Uterus (tissue), 3 donors: ENCODE measurements at regions not wholly inside any gene's neighbourhood (a gene's known extent, or its start where the extent isn't known, plus 50 kb on each side); places are given as distances from the start of the nearest gene placed in this dataset.

Experiments
- DNase-seq, 2 donors: peaks; one replicate each; pipeline ENCODE4 v3.0.0-alpha.2; 2019 to 2020
- H3K27ac ChIP-seq, 2 donors: fragments of 200-600 bp; sonication (generic); 1 replicate in 1 of 2; 2 replicates in 1 of 2; pipeline ENCODE4 v1.5.1; 2016 to 2018
- H3K27me3 ChIP-seq, 2 donors: fragments of 200-600 bp; sonication (generic); one replicate each; pipeline ENCODE4 v1.5.1; 2018 to 2019; ENCODE audit warnings: control low read depth in 1 of 2
- H3K36me3 ChIP-seq, 2 donors: fragments of 200-600 bp; sonication (generic); one replicate each; pipeline ENCODE4 v1.5.1; 2019; ENCODE audit warnings: control low read depth in 1 of 2
- H3K4me1 ChIP-seq, 2 donors: fragments of 200-600 bp; sonication (generic); one replicate each; pipeline ENCODE4 v1.5.1; 2018 to 2019; ENCODE audit warnings: control low read depth in 1 of 2
- H3K4me3 ChIP-seq, 2 donors: fragments of 200-600 bp; sonication (generic); 1 replicate in 1 of 2; 2 replicates in 1 of 2; pipeline ENCODE4 v1.5.1; 2018 to 2019; ENCODE audit warnings: mild to moderate bottlenecking in 1 of 2
- H3K9me3 ChIP-seq, 2 donors: fragments of 200-600 bp; sonication (generic); one replicate each; pipeline ENCODE4 v1.5.1; 2019; ENCODE audit warnings: control low read depth in 1 of 2
- POLR2A ChIP-seq, 2 donors: fragments of 450-650 bp; IDR thresholded peaks; one replicate each; pipeline ENCODE4 v1.6.1; 2016; ENCODE audit warnings: antibody characterized with exemption in 2 of 2, mild to moderate bottlenecking in 1 of 2, moderate library complexity in 1 of 2
- intact Hi-C: fragments of 100-400 bp; cut with DNase I; formaldehyde crosslinking; loops from one replicate; pipeline ENCODE4 v1.15.1; 2023; ENCODE audit warnings: low total_unique reads
- TF ChIP-seq, protein P1 (sequence below), 4 experiments: fragments of 200-600 bp in 2 of 4; fragments of 450-650 bp in 2 of 4; sonication (generic) in 2 of 4; IDR thresholded peaks; one replicate each; pipeline ENCODE4 v1.5.1; 2016 to 2019; ENCODE audit warnings: antibody characterized with exemption in 4 of 4, mild to moderate bottlenecking in 2 of 4, moderate library complexity in 1 of 4
- donor health status: DM: yes; HTN: yes; CAD: no.

DNA sequence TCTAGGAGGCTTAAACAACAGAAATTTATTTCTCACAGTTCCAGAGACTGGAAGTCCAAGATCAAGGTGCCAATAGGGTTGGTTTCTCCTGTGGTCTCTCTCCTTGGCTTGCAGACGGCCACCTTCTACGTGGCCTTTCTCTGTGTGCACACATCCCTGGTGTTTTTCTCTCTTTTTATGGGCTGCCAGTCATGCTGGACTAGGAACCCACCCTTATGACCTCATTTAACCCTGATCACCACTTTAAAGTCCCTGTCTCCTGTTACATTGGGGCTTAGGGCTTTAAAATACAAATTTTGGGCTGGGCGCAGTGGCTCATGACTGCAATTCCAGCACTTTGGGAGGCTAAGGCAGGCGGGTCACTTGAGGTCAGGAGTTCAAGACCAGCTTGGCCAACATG lies 157.1 kb downstream of the TLE1 start:
- TF ChIP-seq POLR2A (IDR thresholded peaks at IDR 0.05) = no peak
- TF ChIP-seq, protein P1, sequence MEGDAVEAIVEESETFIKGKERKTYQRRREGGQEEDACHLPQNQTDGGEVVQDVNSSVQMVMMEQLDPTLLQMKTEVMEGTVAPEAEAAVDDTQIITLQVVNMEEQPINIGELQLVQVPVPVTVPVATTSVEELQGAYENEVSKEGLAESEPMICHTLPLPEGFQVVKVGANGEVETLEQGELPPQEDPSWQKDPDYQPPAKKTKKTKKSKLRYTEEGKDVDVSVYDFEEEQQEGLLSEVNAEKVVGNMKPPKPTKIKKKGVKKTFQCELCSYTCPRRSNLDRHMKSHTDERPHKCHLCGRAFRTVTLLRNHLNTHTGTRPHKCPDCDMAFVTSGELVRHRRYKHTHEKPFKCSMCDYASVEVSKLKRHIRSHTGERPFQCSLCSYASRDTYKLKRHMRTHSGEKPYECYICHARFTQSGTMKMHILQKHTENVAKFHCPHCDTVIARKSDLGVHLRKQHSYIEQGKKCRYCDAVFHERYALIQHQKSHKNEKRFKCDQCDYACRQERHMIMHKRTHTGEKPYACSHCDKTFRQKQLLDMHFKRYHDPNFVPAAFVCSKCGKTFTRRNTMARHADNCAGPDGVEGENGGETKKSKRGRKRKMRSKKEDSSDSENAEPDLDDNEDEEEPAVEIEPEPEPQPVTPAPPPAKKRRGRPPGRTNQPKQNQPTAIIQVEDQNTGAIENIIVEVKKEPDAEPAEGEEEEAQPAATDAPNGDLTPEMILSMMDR (IDR thresholded peaks at IDR 0.05) = no peak
- intact Hi-C loops = no loop called here
- no peaks in the 10 kb centered on the region for H3K4me1 ChIP-seq
- no peak overlapping the region for H3K27ac ChIP-seq
- no peak for DNase-seq
- no peaks in the 10 kb centered on the region for H3K36me3 ChIP-seq
- no peaks in the 10 kb centered on the region for H3K9me3 ChIP-seq
- no peaks in the 10 kb centered on the region for H3K27me3 ChIP-seq
- H3K4me3 ChIP-seq = no peak overlapping the region

DNA sequence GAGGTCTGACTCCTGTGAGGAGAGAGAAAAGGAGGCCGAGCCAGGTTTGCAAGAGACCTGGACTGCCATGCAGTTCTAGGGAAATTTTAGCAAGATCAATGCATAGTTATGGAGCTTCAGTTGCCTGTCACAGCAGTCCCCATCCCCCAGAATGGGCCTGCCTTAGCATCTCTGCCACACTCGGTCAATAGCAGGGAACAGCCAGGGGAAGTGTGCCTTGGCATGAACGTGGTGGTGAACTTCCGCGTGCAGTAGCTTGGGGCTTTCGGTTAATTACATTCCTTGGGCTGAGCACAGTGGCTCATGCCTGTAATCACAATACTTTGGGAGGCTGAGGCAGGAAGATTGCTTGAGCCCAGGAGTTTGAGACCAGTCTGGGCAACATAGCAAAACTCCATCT lies 157.8 kb downstream of the TLE1 start:
- TF ChIP-seq POLR2A (IDR thresholded peaks at IDR 0.05) = no peak
- TF ChIP-seq, protein P1 (IDR thresholded peaks at IDR 0.05) = no peak
- H3K36me3 ChIP-seq = no peaks in the 10 kb centered on the region
- H3K27me3 ChIP-seq = no peaks in the 10 kb centered on the region
- no peaks in the 10 kb centered on the region for H3K4me1 ChIP-seq
- H3K27ac ChIP-seq = no peak overlapping the region
- H3K9me3 ChIP-seq = no peaks in the 10 kb centered on the region
- no peak overlapping the region for H3K4me3 ChIP-seq
- intact Hi-C loops = no loop called here
- DNase-seq = no peak

DNA sequence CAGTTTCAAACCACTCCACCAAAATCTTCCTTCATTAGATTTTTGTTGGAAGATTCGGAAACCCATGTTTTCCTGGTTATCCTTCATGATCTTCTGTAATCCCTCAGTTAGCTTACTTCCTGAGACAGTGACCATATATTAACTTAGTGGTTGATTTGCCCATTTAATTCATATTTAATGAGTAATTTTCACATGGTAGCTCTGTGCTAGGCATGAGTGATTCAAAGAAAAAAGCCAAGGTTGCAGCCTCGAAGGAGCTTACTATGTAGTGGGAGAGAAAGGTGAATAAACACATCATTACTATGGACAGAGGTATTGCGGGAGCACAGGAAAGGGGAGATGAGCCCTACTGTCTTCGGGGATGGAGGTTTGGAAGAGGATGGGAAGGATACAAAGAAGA lies 158.5 kb downstream of the TLE1 start:
- Histone ChIP-seq H3K4me1 (no peaks in the 10 kb centered on the region), H3K27me3 (no peaks in the 10 kb centered on the region), H3K36me3 (no peaks in the 10 kb centered on the region), H3K9me3 (no peaks in the 10 kb centered on the region), H3K4me3 (no peak overlapping the region), H3K27ac (no peak overlapping the region)
- DNase-seq = no peak
- intact Hi-C loops = no loop called here
- TF ChIP-seq, protein P1 (IDR thresholded peaks at IDR 0.05) = no peak
- no peak for TF ChIP-seq POLR2A (IDR thresholded peaks at IDR 0.05)

DNA sequence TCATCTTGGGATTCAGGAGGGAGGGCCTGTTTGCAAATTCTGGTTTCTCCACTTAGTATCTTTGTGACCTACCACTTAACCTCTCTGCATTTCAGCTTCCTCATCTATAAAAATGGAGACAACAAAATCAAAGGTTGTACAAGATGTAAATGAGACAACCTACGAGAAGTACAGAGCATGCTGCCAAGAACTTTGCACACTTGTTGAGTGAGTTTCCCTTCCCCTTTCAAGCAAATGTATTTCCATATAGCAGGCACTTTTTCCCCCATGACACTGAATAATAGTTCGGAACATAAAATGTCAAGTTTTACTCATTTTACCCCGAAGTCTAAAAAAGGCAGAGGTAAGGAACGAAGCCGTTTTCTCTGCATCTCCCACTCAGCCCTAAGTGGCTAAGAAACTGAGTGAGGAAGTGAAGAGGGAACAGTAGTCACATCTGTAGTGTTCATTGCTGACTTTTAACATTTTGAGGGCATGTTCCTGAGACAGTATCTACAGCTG lies 159.0 kb downstream of the TLE1 start:
- Histone ChIP-seq H3K4me1 (no peaks in the 10 kb centered on the region), H3K36me3 (no peaks in the 10 kb centered on the region), H3K27me3 (no peaks in the 10 kb centered on the region), H3K9me3 (no peaks in the 10 kb centered on the region), H3K27ac (no peak overlapping the region), H3K4me3 (no peak overlapping the region)
- intact Hi-C loops = no loop called here
- no peak for TF ChIP-seq POLR2A (IDR thresholded peaks at IDR 0.05)
- DNase-seq = no peak

DNA sequence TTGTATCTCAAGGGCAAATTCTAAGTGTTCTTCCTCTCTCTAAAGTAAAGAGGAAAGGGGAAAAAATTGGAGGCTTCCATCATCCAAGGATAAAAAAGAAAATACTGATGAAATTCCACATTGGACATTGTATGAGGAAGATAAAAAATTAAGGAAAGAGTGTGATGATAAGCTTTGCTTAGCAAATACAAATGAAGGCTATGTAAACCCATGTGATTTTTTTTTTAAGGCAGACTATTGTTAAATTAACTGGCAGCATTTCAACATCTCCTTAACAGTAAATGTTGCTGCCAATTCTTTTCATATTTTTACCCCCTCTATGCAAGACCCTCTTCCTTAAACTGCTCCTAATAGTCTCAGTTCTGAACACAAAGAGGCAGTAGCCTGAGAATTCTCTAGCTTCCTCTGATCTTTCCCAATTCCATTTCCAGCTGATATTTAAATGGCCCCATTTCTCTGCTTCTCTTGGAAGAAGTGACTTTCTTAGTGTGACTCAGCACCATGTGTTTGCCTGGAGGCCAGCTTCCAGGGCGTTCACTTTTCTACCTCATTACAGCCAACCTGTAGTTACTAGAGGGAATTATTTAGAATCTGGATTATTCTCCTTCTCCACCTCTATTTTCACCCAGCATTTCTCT lies 159.7 kb downstream of the TLE1 start:
- Histone ChIP-seq H3K27ac (no peak overlapping the region), H3K36me3 (no peaks in the 10 kb centered on the region), H3K27me3 (no peaks in the 10 kb centered on the region), H3K9me3 (no peaks in the 10 kb centered on the region), H3K4me1 (no peaks in the 10 kb centered on the region), H3K4me3 (no peak overlapping the region)
- intact Hi-C loops = no loop called here
- no peak for TF ChIP-seq POLR2A (IDR thresholded peaks at IDR 0.05)
- TF ChIP-seq, protein P1 (IDR thresholded peaks at IDR 0.05) = no peak
- DNase-seq = no peak

DNA sequence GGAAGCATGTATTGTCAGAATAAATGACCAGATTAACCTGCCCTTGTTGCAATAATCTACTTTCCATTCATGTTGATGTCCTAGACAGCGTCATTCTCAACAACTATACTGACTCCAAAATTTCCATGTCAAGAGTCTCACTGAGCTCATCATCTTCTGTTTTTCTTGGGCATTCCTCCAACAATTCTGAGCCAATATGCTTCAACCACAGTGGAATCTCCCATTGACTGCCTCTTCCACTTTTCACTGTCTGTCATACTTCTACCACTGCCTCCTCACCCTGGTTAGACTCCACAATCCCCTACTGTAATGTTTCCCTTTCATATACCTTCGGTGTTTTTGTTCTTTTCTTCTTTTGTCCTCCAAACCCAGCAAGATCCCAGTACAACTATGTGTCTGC lies 162.8 kb downstream of the TLE1 start:
- no peaks in the 10 kb centered on the region for H3K9me3 ChIP-seq
- no peaks in the 10 kb centered on the region for H3K36me3 ChIP-seq
- H3K4me1 ChIP-seq = no peaks in the 10 kb centered on the region
- no peak for DNase-seq
- H3K27me3 ChIP-seq = no peaks in the 10 kb centered on the region
- no peak overlapping the region for H3K27ac ChIP-seq
- no peak for TF ChIP-seq POLR2A (IDR thresholded peaks at IDR 0.05)
- TF ChIP-seq, protein P1 (IDR thresholded peaks at IDR 0.05) = no peak
- intact Hi-C loops = no loop called here
- H3K4me3 ChIP-seq = no peak overlapping the region
